GM18519 (cell line): ENCODE measurements at regions not wholly inside any gene's neighbourhood (a gene's known extent, or its start where the extent isn't known, plus 50 kb on each side); places are given as distances from the start of the nearest gene placed in this dataset.
"Not testable (repeated sequence)": the region's sequence is repeated elsewhere in the genome, so short reads cannot be mapped to it uniquely, and the experiment has no call there.

Source experiments
- ATAC-seq: cut with Tn5 transposase; IDR thresholded peaks from one replicate; pipeline ENCODE4 v1.9.1; 2021; ENCODE audit warnings: mild to moderate bottlenecking, moderate library complexity; ENCODE audit not compliant: unreplicated experiment, low FRiP score

DNA sequence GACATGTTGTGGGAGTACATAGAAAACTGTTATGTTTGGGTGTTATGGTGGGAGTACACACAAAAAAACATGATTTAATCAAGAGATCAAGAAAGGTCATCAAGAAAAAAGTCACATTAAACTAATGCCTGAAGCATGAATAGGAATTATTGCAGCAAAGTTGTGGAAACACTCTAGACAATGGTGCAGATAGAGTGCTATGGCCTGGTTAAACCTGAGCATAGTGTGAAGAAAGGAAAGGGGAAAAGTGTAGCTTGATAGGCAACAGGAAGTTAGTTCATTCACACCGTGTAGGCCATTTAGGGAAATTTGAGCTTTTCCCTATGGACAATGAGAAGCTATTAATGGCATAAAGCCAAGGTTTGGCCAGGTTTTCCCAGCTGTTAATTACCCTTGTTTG lies 162.1 kb upstream of the EMCN start:
- ATAC-seq: no peak

- no peak for ATAC-seq
Observed at GRCh38 chr4:100674976-100675375, 157.2 kb upstream of the EMCN start.

- ATAC-seq: no peak
Observed at GRCh38 chr4:100657187-100657586, 139.4 kb upstream of the EMCN start.

GRCh38 chr4:100651499-100652175 lies 133.8 kb upstream of the EMCN start:
- ATAC-seq: no peak

- ATAC-seq: no peak
Observed at GRCh38 chr4:100649417-100649816, 131.6 kb upstream of the EMCN start.

GRCh38 chr4:100644150-100644549 lies 126.3 kb upstream of the EMCN start:
- no peak for ATAC-seq

DNA sequence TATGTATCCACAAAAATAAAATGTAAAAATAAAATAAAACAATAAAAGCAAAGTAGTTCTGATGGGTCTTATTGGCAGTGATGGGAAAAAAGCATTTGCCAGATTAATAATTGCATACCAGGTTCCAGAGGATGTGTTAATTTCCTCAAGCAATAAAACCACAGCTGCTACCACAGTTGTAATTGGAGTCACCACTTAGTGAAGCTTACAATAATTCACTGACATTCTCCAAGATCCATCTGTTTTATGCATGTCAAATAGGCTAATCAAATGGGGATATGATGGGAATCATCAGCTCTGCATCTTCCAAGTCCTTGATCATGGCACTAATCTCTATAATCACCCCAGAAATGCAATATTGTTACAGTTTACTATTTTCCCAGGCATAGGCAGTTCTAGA lies 123.5 kb upstream of the EMCN start:
- ATAC-seq: no peak

GRCh38 chr4:100635899-100636298 lies 118.1 kb upstream of the EMCN start:
- ATAC-seq: no peak

DNA sequence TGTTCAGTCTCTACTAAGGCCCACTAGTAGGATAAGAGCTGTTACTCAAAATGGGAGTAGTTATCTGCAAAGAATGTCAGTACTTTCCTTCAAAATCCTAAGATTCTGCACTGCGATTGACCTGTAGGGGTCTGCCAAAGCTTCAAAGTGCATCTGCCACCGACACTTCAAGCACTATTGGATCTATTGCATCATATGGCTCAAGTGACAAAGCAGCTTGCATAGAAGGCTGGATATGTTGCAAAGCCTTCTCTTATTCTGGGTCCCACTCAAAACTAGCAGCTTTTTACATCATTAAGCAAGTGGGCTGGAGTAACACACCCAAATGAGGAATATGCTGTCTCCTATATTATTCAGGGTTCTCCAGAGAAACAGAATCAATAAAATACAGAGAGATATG lies 115.4 kb upstream of the EMCN start:
- no peak for ATAC-seq

GRCh38 chr4:100632163-100632562 lies 114.3 kb upstream of the EMCN start:
- ATAC-seq: no peak

- no peak for ATAC-seq
Observed at GRCh38 chr4:100631281-100631968, 113.6 kb upstream of the EMCN start.

GRCh38 chr4:100630341-100630740 lies 112.5 kb upstream of the EMCN start:
- ATAC-seq: no peak

DNA sequence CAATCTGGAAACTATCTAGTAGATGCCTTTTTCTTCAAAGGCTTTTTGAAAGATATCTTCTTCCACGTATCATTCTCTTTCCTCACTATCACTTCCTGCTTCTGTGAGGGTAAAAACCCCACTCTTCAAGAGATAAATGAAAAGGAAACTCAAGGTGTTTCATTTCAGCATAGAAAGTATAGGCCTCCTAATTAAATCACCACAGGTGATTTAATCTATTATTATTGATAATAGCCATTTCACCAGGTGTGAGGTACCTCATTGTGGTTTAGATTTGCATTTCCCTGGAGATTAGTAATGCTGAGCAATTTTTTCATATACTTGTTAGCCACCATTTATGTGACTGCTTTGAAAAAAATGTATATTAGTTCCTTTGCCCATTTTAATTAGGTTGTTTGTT lies 92.0 kb upstream of the EMCN start:
- no peak for ATAC-seq

- ATAC-seq: not testable (repeated sequence)
Observed at GRCh38 chr4:100608651-100609050, 90.8 kb upstream of the EMCN start.

DNA sequence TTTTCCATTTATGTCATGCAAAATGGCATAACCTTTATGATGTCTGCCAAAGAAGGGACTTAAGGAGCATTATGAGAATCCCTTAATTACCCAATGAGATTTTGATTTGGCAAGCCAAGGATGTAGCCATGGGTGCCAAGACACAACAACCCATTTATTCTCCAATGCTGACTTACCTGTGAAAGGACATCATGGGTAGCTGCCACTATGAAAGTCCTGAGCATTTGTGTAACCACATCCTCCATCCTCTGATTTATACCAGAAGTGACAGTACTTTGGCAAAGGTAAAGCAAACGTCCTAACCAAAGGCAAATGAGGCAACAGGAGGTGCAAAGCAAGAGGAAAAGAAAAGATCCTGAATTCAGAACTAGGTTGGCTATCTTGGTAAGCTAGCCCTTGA lies 87.3 kb upstream of the EMCN start:
- no peak for ATAC-seq

- no peak for ATAC-seq
Observed at GRCh38 chr4:100593935-100594334, 76.1 kb upstream of the EMCN start.

DNA sequence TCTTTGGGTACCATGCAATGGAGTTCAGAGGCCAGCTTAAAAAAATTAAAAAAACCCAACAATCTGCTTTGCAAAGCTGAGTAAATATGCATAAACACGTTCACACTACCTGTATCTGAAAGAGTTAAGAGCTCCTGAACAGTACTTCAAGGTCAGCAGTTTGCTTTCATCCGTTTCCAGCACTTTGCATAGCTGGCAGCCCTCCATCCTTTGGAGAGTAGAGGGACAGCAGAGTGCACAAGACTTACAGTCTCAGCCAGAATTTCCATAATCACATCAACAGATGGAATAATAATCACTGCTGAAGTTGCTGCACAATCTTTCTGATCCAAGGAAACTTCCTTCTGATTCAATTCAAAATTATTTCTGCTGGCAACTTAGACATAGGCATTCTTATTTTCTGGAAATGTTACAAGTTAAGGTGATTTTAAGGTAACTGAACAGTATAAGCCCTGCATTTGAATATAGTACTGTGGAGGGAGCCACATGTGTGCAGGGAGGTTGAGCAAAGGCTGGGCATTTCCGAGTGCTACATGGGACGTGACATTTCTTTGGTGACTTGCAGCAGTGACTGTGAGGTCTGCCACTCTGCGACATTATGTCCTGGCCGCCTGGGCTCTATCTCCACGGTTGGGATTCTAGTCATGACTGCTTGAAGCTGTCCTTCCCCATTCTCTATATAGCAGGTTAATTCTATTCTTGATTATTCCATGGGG lies 73.5 kb upstream of the EMCN start:
- no peak for ATAC-seq

DNA sequence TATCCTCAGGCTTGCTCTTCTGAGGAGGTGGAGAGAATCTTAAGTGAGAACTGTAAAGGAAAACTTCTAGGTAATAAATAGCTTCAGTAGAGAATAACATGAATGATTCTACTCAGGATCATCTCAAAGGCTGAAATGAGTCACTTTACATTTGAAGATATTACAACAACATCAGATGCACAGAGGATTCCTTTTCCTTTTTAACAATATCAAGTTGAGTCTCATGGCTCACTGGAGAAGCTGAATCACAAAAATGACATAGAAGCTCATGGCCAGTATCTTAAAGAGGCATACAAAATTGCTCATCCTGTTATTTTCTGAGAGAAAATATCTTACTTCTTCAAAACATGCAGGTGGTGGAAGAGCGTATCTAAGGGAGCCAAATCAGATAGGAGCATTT lies 72.5 kb upstream of the EMCN start:
- ATAC-seq: no peak

DNA sequence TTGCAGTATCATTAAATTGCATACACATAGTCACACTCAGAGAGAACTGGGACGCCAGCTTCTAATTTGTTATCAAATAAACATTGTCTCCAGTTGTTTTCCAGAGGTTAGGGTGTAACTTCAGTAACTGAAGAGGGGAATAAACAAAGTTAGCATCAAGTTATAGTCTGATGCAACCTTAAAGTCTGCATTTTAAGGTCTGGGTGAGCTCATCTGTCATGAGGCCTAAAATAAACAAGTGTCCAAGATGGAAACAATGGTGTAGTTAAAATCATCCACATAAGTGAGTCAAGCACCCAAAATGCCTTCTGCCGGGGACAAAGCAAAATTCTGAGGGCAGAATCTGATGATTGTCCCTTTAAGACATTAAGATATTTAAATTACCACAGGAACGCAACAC lies 70.3 kb upstream of the EMCN start:
- ATAC-seq: no peak

- no peak for ATAC-seq
Observed at GRCh38 chr4:100582146-100582545, 64.3 kb upstream of the EMCN start.

- no peak for ATAC-seq
Observed at GRCh38 chr4:100581337-100581736, 63.5 kb upstream of the EMCN start.

- no peak for ATAC-seq
Observed at GRCh38 chr4:100576570-100576969, 58.7 kb upstream of the EMCN start.
